ENCODE measurements at regions not wholly inside any gene's neighbourhood (a gene's known extent, or its start where the extent isn't known, plus 50 kb on each side); places are given as distances from the start of the nearest gene placed in this dataset.

- TF ChIP-seq POLR2A (IDR thresholded peaks at IDR 0.05) = no peak
- no peak for TF ChIP-seq CTCF (IDR thresholded peaks at IDR 0.05)
These were observed 462.4 kb downstream of the ADRA2A start for GRCh38 chr10:111539246-111539645.
